C4-2B (cell line): ENCODE measurements at regions not wholly inside any gene's neighbourhood (a gene's known extent, or its start where the extent isn't known, plus 50 kb on each side); places are given as distances from the start of the nearest gene placed in this dataset.

Source experiments
- H3K27ac ChIP-seq: fragments of 450-650 bp; 2 replicates; pipeline ENCODE4 v1.5.1; 2017
- CTCF ChIP-seq: fragments of 450-650 bp; conservative IDR thresholded peaks from 2 replicates; pipeline ENCODE4 v1.5.1; 2017; ENCODE audit warnings: mild to moderate bottlenecking
- ZFX ChIP-seq: fragments of 450-650 bp; IDR thresholded peaks from 2 replicates; pipeline ENCODE4 v1.6.1; 2017

- no peak overlapping the region for H3K27ac ChIP-seq
- TF ChIP-seq CTCF (no peak), ZFX (no peak)
These were observed 80.8 kb upstream of the FAM20C start for GRCh38 chr7:111591-111990.

GRCh38 chr7:112881-113280 is 79.5 kb upstream of the FAM20C start:
- no peak overlapping the region for H3K27ac ChIP-seq
- no peak for TF ChIP-seq CTCF
- TF ChIP-seq ZFX = no peak

GRCh38 chr7:115274-115911 is 77.0 kb upstream of the FAM20C start:
- H3K27ac ChIP-seq = no peak overlapping the region

DNA sequence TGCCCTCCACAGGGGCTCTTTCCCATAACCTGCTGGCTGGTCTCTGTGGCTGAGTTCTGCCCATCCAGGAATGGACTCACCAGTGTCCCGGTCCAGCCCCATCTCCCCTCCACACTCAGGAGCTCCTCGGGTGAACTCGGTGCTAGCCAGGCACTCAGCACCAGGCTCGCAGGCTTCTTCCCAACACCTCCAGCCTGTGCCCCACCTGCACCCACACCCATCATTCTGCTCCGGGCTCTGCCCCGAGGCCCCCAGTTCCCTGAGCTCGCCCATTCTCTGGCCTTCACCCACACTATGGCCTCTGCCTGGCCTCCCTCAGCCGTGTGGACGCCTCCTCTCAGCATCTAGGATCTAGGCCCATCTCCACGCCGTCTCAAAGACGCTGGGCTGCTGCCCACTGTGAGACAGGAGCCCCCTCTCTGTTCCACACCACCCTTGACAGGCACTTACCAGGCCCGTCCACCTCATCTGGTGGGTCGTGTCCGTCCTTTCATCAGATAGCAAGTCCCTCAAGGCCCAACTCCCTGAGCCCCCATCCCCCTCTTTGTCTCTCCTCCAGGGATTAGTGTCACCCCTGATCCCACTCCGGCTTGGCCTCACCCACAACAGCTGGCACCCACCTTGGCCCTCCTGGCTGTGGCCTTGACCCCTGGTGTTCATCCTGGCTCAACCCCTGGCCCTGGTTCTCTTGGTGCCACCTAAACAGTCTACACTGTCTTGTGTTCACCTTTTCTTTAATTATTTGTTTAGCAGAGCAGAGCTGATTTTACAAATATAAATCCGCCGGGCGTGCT is 76.0 kb upstream of the FAM20C start:
- no peak for TF ChIP-seq ZFX
- no peak for TF ChIP-seq CTCF
- no peak overlapping the region for H3K27ac ChIP-seq

More at GRCh38 chr7:115274-115911, 77.0 kb upstream of the FAM20C start:
- TF ChIP-seq ZFX = no peak
- TF ChIP-seq CTCF = no peak

- TF ChIP-seq ZFX (no peak), CTCF (no peak)
- H3K27ac ChIP-seq = no peak overlapping the region
These were observed 74.3 kb upstream of the FAM20C start for GRCh38 chr7:117836-118614.

GRCh38 chr7:118615-119391 is 73.6 kb upstream of the FAM20C start:
- no peak overlapping the region for H3K27ac ChIP-seq
- TF ChIP-seq CTCF (no peak), ZFX (no peak)
